ENCODE measurements at regions not wholly inside any gene's neighbourhood (a gene's known extent, or its start where the extent isn't known, plus 50 kb on each side); places are given as distances from the start of the nearest gene placed in this dataset.
A peak's percentile ranks its signal among the peaks of the same experiment; 100 is the strongest.

DNA sequence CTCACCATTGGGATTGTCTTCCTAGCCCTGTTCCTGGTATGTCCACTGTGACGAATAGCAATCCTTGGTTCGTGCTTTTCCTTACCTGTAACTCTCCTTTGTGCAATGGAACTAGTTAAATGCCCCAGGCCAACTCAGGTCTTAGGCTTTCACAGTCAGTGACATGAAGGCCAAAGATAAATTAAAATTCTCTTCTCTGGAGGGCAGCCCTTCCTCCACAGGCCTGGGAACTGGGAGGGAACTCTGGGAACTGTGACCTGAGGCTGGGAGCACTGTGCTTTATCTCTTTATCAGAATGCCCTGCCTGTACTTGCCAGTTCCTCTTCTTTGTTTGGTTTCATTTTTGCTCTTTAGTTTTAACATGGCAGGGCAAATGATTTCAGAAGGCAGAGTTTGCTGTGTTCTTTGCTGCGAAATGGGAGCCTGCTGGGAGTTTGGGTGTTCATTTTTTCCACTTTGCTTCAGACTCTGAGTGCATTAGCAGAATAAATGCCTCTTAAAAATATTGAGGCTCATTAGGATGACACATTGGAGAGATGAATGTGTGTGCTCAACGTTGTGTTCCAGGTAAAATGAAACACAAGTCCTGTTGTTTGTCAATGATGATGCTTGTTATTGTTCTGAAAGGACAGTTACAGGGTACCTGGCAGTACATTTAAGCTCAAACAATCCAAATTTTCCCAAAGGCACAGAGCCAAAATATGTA lies 118.1 kb downstream of the NUDT12 start:
- DNase-seq (ENCODE audit: low read depth), result no peak
- TF ChIP-seq CTCF (conservative IDR thresholded peaks at IDR 0.05; ENCODE audit: low read depth, low read length), result no peak
- no peak overlapping the region for H3K4me3 ChIP-seq (ENCODE audit: low read depth, low read length)

DNA sequence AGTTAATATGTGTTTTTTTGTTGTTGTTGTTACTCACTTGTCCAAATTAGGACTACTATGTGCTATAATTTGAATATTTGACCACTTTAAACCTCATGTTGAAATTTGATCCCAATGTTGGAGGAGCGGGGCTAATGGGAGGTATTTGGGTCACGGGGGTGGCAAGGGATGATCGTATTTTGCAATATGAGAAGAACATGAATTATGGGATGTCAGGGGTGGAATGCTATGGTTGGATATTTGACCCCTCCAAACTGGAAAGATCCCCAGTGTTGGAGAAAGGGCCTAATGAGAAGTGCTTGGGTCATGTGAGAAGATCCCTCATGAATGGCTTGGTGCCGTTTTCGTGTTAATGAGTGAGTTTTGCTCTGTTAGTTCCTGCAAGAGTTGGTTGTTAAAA lies 119.8 kb downstream of the NUDT12 start:
- TF ChIP-seq CTCF (conservative IDR thresholded peaks at IDR 0.05; ENCODE audit: low read depth, low read length), result no peak
- DNase-seq (ENCODE audit: low read depth), result no peak

GRCh38 chr5:103441523-103441922 lies 121.1 kb downstream of the NUDT12 start:
- H3K4me3 ChIP-seq (ENCODE audit: low read depth, low read length), result no peak overlapping the region
- TF ChIP-seq CTCF (conservative IDR thresholded peaks at IDR 0.05; ENCODE audit: low read depth, low read length), result peak; percentile 16
- no peak for DNase-seq (ENCODE audit: low read depth)

More for the DNA sequence above, 119.8 kb downstream of the NUDT12 start:
- no peak overlapping the region for H3K4me3 ChIP-seq (ENCODE audit: low read depth, low read length)

DNA sequence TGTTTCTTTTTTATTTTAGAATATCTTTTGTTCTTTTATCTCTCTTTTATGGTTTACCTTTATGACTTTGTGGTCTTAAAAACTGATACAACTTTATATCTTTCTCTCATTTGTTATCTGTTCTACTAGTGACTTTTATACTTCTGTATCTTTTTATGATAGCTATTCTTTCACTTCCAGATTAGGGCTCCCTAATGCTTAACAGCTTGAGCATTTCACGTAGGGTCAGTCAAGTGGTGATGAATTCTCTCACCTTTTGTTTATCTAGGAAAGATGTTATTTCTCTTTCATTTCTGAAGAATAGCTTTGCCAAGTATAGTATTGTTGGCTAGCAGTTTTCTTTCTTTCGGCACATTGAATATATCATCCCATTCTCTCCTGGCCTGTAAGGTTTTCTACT lies 123.6 kb downstream of the NUDT12 start:
- DNase-seq (ENCODE audit: low read depth), result no peak
- no peak overlapping the region for H3K4me3 ChIP-seq (ENCODE audit: low read depth, low read length)
- TF ChIP-seq CTCF (conservative IDR thresholded peaks at IDR 0.05; ENCODE audit: low read depth, low read length), result no peak

GRCh38 chr5:103436656-103437055 lies 125.9 kb downstream of the NUDT12 start:
- peak; percentile 68 for DNase-seq (ENCODE audit: low read depth)
- no peak for TF ChIP-seq CTCF (conservative IDR thresholded peaks at IDR 0.05; ENCODE audit: low read depth, low read length)
- H3K4me3 ChIP-seq (ENCODE audit: low read depth, low read length), result no peak overlapping the region

- TF ChIP-seq CTCF (conservative IDR thresholded peaks at IDR 0.05; ENCODE audit: low read depth, low read length), result no peak
- no peak overlapping the region for H3K4me3 ChIP-seq (ENCODE audit: low read depth, low read length)
- no peak for DNase-seq (ENCODE audit: low read depth)
These were observed 126.5 kb downstream of the NUDT12 start for GRCh38 chr5:103436112-103436511.

All from choroid plexus epithelial cell (primary cell).